HepG2 (cell line): ENCODE measurements at regions not wholly inside any gene's neighbourhood (a gene's known extent, or its start where the extent isn't known, plus 50 kb on each side); places are given as distances from the start of the nearest gene placed in this dataset.

ENCODE experiments used
- BCL3 ChIP-seq: sonication (generic); formaldehyde crosslinking; IDR thresholded peaks from 2 replicates; pipeline ENCODE4 v1.5.1; 2020; ENCODE audit warnings: mild to moderate bottlenecking, missing genetic modification reagents, moderate library complexity
- BRD4 ChIP-seq: sonication (generic); formaldehyde crosslinking; IDR thresholded peaks from 2 replicates; pipeline ENCODE4 v1.4.0; 2020; ENCODE audit warnings: missing genetic modification reagents
- CBFB ChIP-seq: sonication (generic); formaldehyde crosslinking; IDR thresholded peaks from 2 replicates; pipeline ENCODE4 v1.4.0; 2020; ENCODE audit warnings: missing genetic modification reagents
- CEBPZ ChIP-seq: IDR thresholded peaks from 2 replicates; pipeline ENCODE4 v1.6.1; 2012; ENCODE audit warnings: low read length, improper control_type of control experiment
- EP300 ChIP-seq, 3 experiments: sonication (generic) in 1 of 3; formaldehyde crosslinking in 1 of 3; IDR thresholded peaks; 2 replicates each; pipeline versions ENCODE4 v1.5.1 to v1.6.1; 2011 to 2020; ENCODE audit warnings: low read depth in 2 of 3, low read length in 2 of 3, borderline replicate concordance in 1 of 3, improper control_type of control experiment in 1 of 3, mild to moderate bottlenecking in 1 of 3, missing genetic modification reagents in 1 of 3, moderate library complexity in 1 of 3
- SMARCC2 ChIP-seq: fragments of 450-650 bp; IDR thresholded peaks from 2 replicates; pipeline ENCODE4 v1.6.1; 2017; ENCODE audit warnings: antibody characterized with exemption, mild to moderate bottlenecking
- ZBTB42 ChIP-seq: sonication (generic); formaldehyde crosslinking; IDR thresholded peaks from 2 replicates; pipeline ENCODE4 v1.5.0; 2020; ENCODE audit warnings: mild to moderate bottlenecking, missing genetic modification reagents
- ZBTB8A ChIP-seq: sonication (generic); formaldehyde crosslinking; IDR thresholded peaks from 2 replicates; pipeline ENCODE4 v1.4.0; 2020; ENCODE audit warnings: mild to moderate bottlenecking, low read depth, missing genetic modification reagents, borderline replicate concordance
- ZNF124 ChIP-seq: sonication (generic); formaldehyde crosslinking; IDR thresholded peaks from 2 replicates; pipeline ENCODE4 v1.4.0; 2020; ENCODE audit warnings: missing genetic modification reagents
- ZNF530 ChIP-seq: sonication (generic); formaldehyde crosslinking; IDR thresholded peaks from 2 replicates; pipeline ENCODE4 v1.5.0; 2020; ENCODE audit warnings: low read depth, mild to moderate bottlenecking, missing genetic modification reagents
- TF ChIP-seq, protein P1 (sequence below): IDR thresholded peaks from 2 replicates; pipeline ENCODE4 v1.6.1; 2016; ENCODE audit warnings: mild to moderate bottlenecking, missing biosample characterization, missing genetic modification reagents

DNA sequence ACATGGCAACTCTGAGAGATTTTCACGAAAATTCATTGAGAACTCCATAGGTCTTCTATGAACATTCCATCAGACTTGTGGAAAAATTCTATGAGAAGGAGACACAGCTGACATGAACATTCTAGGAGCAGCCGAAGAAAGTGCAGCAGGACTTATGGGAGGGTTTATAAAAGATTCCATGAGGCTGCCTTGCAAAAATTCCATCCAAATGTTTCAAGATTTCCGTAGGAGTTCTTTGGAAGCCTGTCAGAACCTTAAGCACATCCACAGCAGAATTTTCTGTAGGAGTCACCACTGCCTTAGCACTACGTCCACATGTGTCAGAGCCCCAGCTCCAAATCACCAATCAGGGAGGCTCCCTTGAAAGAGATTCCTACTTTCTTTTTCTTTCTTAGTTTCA lies 67.0 kb upstream of the MSX1 start (continued):
- no peak for TF ChIP-seq ZNF530
- no peak for TF ChIP-seq CBFB (CRISPR knock-in tag)
- no peak for TF ChIP-seq BRD4 (CRISPR knock-in tag)
- TF ChIP-seq ZBTB8A: no peak
- no peak for TF ChIP-seq EP300 (IDR thresholded peaks at IDR 0.05; ENCODE audit: low read depth in 2 of 2, low read length in 2 of 2)
- TF ChIP-seq EP300 (CRISPR knock-in tag; IDR thresholded peaks at IDR 0.05; ENCODE audit: borderline replicate concordance): no peak
- TF ChIP-seq SMARCC2: no peak
- no peak for TF ChIP-seq ZBTB42
- TF ChIP-seq CEBPZ: no peak
- TF ChIP-seq, protein P1, sequence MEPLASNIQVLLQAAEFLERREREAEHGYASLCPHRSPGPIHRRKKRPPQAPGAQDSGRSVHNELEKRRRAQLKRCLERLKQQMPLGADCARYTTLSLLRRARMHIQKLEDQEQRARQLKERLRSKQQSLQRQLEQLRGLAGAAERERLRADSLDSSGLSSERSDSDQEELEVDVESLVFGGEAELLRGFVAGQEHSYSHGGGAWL: no peak
- no peak for TF ChIP-seq BCL3 (CRISPR knock-in tag)
- no peak for TF ChIP-seq ZNF124
